ENCODE measurements at regions not wholly inside any gene's neighbourhood (a gene's known extent, or its start where the extent isn't known, plus 50 kb on each side); places are given as distances from the start of the nearest gene placed in this dataset.

GRCh38 chr3:165716592-165716991 is 120.6 kb downstream of the BCHE start:
- H3K4me3 Mint-ChIP-seq: no peak overlapping the region
- no peak overlapping the region for H3K27ac Mint-ChIP-seq
- peaks cover 4% of the 10 kb centered on the region for H3K9me3 Mint-ChIP-seq
- no peaks in the 10 kb centered on the region for H3K4me1 Mint-ChIP-seq
- H3K36me3 Mint-ChIP-seq (ENCODE audit: low read depth): no peaks in the 10 kb centered on the region
- no peaks in the 10 kb centered on the region for H3K27me3 Mint-ChIP-seq
- intact Hi-C loops (cut with micrococcal nuclease): no loop called here
- ATAC-seq (ENCODE audit: low read depth) (no peak), DNase-seq (no peak)
- POLR2A ChIA-PET: no interaction called here
- no peak for TF ChIP-seq CTCF (IDR thresholded peaks at IDR 0.05)
- CTCF ChIA-PET: no interaction called here

GRCh38 chr3:165713479-165713878 is 123.7 kb downstream of the BCHE start:
- Mint-ChIP-seq H3K4me3 (no peak overlapping the region), H3K9me3 (peaks cover 1% of the 10 kb centered on the region), H3K27me3 (no peaks in the 10 kb centered on the region), H3K27ac (no peak overlapping the region), H3K36me3 (ENCODE audit: low read depth) (no peaks in the 10 kb centered on the region), H3K4me1 (no peaks in the 10 kb centered on the region)
- no peak for TF ChIP-seq CTCF (IDR thresholded peaks at IDR 0.05)
- ATAC-seq (ENCODE audit: low read depth) (no peak), DNase-seq (no peak)
- ChIA-PET CTCF (no interaction called here), POLR2A (no interaction called here)
- intact Hi-C loops (cut with micrococcal nuclease): no loop called here

GRCh38 chr3:165712382-165712781 is 124.8 kb downstream of the BCHE start:
- ChIA-PET POLR2A (no interaction called here), CTCF (no interaction called here)
- Mint-ChIP-seq H3K27me3 (no peaks in the 10 kb centered on the region), H3K9me3 (peaks cover 1% of the 10 kb centered on the region), H3K27ac (no peak overlapping the region), H3K36me3 (ENCODE audit: low read depth) (no peaks in the 10 kb centered on the region), H3K4me3 (no peak overlapping the region), H3K4me1 (no peaks in the 10 kb centered on the region)
- intact Hi-C loops (cut with micrococcal nuclease): no loop called here
- no peak for DNase-seq
- no peak for TF ChIP-seq CTCF (IDR thresholded peaks at IDR 0.05)
- ATAC-seq (ENCODE audit: low read depth): no peak

- no peaks in the 10 kb centered on the region for H3K36me3 Mint-ChIP-seq (ENCODE audit: low read depth)
- no peak overlapping the region for H3K4me3 Mint-ChIP-seq
- ChIA-PET CTCF (no interaction called here), POLR2A (no interaction called here)
- no peak for ATAC-seq (ENCODE audit: low read depth)
- no peaks in the 10 kb centered on the region for H3K27me3 Mint-ChIP-seq
- no peak for TF ChIP-seq CTCF (IDR thresholded peaks at IDR 0.05)
- H3K9me3 Mint-ChIP-seq: peaks cover 5% of the 10 kb centered on the region
- H3K27ac Mint-ChIP-seq: no peak overlapping the region
- DNase-seq: no peak
- no peaks in the 10 kb centered on the region for H3K4me1 Mint-ChIP-seq
- intact Hi-C loops (cut with micrococcal nuclease): no loop called here
These were observed 139.3 kb downstream of the BCHE start for GRCh38 chr3:165697910-165698309.

GRCh38 chr3:165696496-165696895 is 140.7 kb downstream of the BCHE start:
- Mint-ChIP-seq H3K27ac (no peak overlapping the region), H3K36me3 (ENCODE audit: low read depth) (no peaks in the 10 kb centered on the region), H3K9me3 (peaks cover 8% of the 10 kb centered on the region), H3K27me3 (no peaks in the 10 kb centered on the region), H3K4me1 (no peaks in the 10 kb centered on the region), H3K4me3 (no peak overlapping the region)
- no peak for TF ChIP-seq CTCF (IDR thresholded peaks at IDR 0.05)
- intact Hi-C loops (cut with micrococcal nuclease): no loop called here
- POLR2A ChIA-PET: no interaction called here
- CTCF ChIA-PET: no interaction called here
- DNase-seq (no peak), ATAC-seq (ENCODE audit: low read depth) (no peak)
